AG09309 (cell line): ENCODE measurements at regions not wholly inside any gene's neighbourhood (a gene's known extent, or its start where the extent isn't known, plus 50 kb on each side); places are given as distances from the start of the nearest gene placed in this dataset.

Source experiments
- DNase-seq: peaks from one replicate; pipeline ENCODE4 v3.0.0-alpha.2; 2010; ENCODE audit warnings: low read depth
- H3K4me3 ChIP-seq: 2 replicates; pipeline ENCODE4 v1.5.1; 2011; ENCODE audit warnings: mild to moderate bottlenecking, low read depth, low read length, moderate library complexity; ENCODE audit not compliant: control insufficient read depth
- CTCF ChIP-seq: IDR thresholded peaks from 2 replicates; pipeline ENCODE4 v1.5.1; 2011; ENCODE audit warnings: mild to moderate bottlenecking, low read depth, low read length, inconsistent platforms; ENCODE audit not compliant: insufficient read depth, control insufficient read depth; ENCODE audit errors: missing control alignments

GRCh38 chr18:22641958-22642357 lies 224.2 kb upstream of the CTAGE1 start:
- no peak for DNase-seq
- no peak for TF ChIP-seq CTCF
- H3K4me3 ChIP-seq = no peak overlapping the region

GRCh38 chr18:22643731-22644130 lies 226.0 kb upstream of the CTAGE1 start:
- no peak overlapping the region for H3K4me3 ChIP-seq
- no peak for TF ChIP-seq CTCF
- DNase-seq = peak; percentile 44

- TF ChIP-seq CTCF = no peak
- DNase-seq = no peak
- no peak overlapping the region for H3K4me3 ChIP-seq
These were observed 232.5 kb upstream of the CTAGE1 start for GRCh38 chr18:22650247-22650646.

GRCh38 chr18:22657619-22658018 lies 239.9 kb upstream of the CTAGE1 start:
- no peak for TF ChIP-seq CTCF
- H3K4me3 ChIP-seq = no peak overlapping the region
- no peak for DNase-seq

GRCh38 chr18:22658318-22658717 lies 240.6 kb upstream of the CTAGE1 start:
- H3K4me3 ChIP-seq = no peak overlapping the region
- no peak for TF ChIP-seq CTCF
- DNase-seq = no peak

GRCh38 chr18:22663378-22663777 lies 245.7 kb upstream of the CTAGE1 start:
- H3K4me3 ChIP-seq = no peak overlapping the region
- TF ChIP-seq CTCF = no peak
- DNase-seq = no peak

GRCh38 chr18:22666411-22666940 lies 248.8 kb upstream of the CTAGE1 start:
- H3K4me3 ChIP-seq = no peak overlapping the region
- no peak for TF ChIP-seq CTCF
- DNase-seq = no peak
